Right lobe of liver (tissue), 4 donors: ENCODE measurements at regions not wholly inside any gene's neighbourhood (a gene's known extent, or its start where the extent isn't known, plus 50 kb on each side); places are given as distances from the start of the nearest gene placed in this dataset.

Source experiments
- CTCF ChIP-seq, 4 donors: fragments of 200-600 bp in 3 of 4; fragments of 450-650 bp in 1 of 4; IDR thresholded peaks; one replicate each; pipeline versions ENCODE4 v1.5.1 to v1.8.0; 2016 to 2022; ENCODE audit warnings: antibody characterized with exemption in 4 of 4, mild to moderate bottlenecking in 2 of 4
- POLR2A ChIP-seq: fragments of 450-650 bp; IDR thresholded peaks from one replicate; pipeline ENCODE4 v1.6.1; 2017; ENCODE audit warnings: antibody characterized with exemption, mild to moderate bottlenecking
- donor health status: DM: no; HTN: no; CAD: no.
- donor health status: DM: no; HTN: no; CAD: no.
- donor health status: DM: no; HTN: yes; CAD: no.

GRCh38 chr5:102130890-102131289 is 165.2 kb downstream of the SLCO4C1 start:
- no peak for TF ChIP-seq CTCF (IDR thresholded peaks at IDR 0.05)
- no peak for TF ChIP-seq POLR2A
